AG09309 (cell line): ENCODE measurements at regions not wholly inside any gene's neighbourhood (a gene's known extent, or its start where the extent isn't known, plus 50 kb on each side); places are given as distances from the start of the nearest gene placed in this dataset.

Source experiments
- DNase-seq: peaks from one replicate; pipeline ENCODE4 v3.0.0-alpha.2; 2010; ENCODE audit warnings: low read depth
- H3K4me3 ChIP-seq: 2 replicates; pipeline ENCODE4 v1.5.1; 2011; ENCODE audit warnings: mild to moderate bottlenecking, low read depth, low read length, moderate library complexity; ENCODE audit not compliant: control insufficient read depth
- TF ChIP-seq, protein P1 (sequence below): IDR thresholded peaks from 2 replicates; pipeline ENCODE4 v1.5.1; 2011; ENCODE audit warnings: mild to moderate bottlenecking, low read depth, low read length, inconsistent platforms; ENCODE audit not compliant: insufficient read depth, control insufficient read depth; ENCODE audit errors: missing control alignments

- TF ChIP-seq, protein P1, sequence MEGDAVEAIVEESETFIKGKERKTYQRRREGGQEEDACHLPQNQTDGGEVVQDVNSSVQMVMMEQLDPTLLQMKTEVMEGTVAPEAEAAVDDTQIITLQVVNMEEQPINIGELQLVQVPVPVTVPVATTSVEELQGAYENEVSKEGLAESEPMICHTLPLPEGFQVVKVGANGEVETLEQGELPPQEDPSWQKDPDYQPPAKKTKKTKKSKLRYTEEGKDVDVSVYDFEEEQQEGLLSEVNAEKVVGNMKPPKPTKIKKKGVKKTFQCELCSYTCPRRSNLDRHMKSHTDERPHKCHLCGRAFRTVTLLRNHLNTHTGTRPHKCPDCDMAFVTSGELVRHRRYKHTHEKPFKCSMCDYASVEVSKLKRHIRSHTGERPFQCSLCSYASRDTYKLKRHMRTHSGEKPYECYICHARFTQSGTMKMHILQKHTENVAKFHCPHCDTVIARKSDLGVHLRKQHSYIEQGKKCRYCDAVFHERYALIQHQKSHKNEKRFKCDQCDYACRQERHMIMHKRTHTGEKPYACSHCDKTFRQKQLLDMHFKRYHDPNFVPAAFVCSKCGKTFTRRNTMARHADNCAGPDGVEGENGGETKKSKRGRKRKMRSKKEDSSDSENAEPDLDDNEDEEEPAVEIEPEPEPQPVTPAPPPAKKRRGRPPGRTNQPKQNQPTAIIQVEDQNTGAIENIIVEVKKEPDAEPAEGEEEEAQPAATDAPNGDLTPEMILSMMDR: no peak
- no peak for DNase-seq
- no peak overlapping the region for H3K4me3 ChIP-seq
Observed at GRCh38 chr21:17032141-17032655, 480.6 kb upstream of the CXADR start.

DNA sequence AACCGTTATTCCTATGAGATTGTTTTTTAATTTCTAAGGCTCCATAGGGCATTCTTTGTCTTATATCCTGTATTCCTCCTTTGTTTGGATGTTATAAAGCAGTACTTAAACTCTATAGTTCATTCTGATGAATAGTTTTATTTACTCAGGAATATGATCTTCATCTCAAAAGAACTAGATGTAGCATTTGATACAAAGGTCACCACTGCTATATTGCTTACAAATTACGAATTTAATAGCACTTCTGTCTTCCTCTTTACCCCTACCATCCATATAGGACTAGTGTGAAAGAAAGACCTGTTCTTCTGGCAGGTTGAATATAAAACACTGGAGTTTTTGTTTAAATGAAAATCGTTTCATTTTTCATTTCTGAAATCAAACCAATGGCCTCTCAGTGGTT lies 468.1 kb upstream of the CXADR start:
- DNase-seq: no peak
- TF ChIP-seq, protein P1: no peak
- no peak overlapping the region for H3K4me3 ChIP-seq

DNA sequence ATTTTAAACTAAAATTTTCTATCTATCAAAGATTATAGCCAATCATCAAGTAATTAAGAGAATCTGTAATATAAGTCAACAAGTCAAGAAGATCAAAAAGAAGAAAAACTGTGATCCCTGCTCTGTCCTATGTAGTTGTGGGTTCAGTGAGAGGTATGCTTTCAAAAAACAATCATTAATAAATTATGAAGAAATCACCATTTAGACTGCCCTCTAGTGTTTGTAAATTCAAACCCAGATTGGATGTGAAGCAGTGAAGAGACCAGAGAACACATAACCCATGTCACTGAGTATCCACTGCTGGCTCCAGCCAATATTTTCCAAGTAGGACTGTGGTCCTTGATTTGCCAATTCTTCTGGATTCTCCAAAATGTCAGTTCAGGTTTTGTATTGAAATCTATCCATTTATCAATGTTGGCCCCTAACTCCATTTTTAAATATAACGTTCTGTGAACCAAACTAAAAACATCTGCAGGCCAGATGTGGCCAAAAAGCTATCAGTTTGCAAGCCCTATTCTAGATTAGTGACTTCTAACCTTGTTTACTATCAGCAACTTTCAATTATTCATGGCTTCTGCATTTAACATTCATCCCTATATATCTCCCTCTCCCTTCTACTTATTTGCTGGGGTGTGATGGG lies 467.5 kb upstream of the CXADR start:
- DNase-seq: no peak
- H3K4me3 ChIP-seq: no peak overlapping the region
- TF ChIP-seq, protein P1: peak; percentile 41

DNA sequence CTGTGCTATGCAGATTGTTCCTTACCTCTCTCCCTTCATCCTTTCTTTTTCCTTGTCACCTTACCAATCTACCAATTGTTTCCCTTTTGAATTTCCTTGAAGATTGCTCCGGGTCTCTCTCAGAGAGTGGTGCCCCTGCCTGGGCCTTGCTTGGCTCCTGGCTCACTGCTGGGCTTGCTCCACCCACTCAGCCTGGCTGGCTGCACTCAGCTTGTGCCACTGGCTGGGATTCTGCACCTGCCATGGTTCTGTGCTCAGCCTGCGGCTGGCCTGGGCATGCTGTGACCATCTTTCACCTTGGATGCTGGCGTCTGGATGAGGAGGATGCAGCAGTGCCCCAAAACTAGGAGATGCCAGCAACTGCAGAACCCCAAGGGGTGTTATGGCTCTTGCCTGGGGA lies 463.9 kb upstream of the CXADR start:
- DNase-seq: no peak
- H3K4me3 ChIP-seq: no peak overlapping the region
- TF ChIP-seq, protein P1: no peak

DNA sequence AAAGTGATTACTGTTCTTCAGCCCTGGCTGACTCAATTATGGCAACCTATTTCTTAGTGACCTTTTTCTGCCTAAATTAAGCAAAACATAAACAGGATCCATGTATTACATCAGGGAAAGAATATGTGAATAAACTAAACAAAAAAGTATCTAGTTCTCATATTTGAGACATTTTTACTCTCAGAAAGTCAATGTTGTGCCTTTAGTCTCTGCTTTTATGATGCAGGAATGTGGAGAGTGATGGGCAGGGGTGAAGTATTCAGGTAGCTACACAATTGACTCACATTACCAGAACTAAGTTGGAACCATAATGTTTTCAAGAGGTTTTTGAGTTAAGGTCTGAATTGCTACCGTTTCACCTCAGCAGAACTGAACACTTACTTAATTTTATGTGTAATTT lies 462.7 kb upstream of the CXADR start:
- TF ChIP-seq, protein P1: no peak
- no peak for DNase-seq
- H3K4me3 ChIP-seq: no peak overlapping the region

DNA sequence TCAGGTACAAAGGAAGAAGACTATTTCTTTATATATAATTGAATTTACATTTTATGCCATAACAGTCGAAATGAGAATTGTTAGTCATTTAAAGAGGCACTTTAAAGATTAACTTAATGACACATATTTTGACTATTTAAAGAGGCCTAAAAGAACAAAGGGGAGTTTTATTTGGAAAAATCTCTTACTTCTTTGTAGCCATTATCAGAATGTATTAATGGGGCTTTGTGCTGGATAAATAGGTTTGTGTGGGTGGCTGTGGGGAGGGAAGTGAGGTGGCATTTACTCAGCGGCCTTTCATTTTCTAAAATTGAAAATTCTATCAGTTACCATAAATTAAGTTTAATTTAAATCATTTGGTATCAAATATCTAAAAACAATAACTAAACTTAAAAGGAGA lies 462.2 kb upstream of the CXADR start:
- H3K4me3 ChIP-seq: no peak overlapping the region
- no peak for DNase-seq
- TF ChIP-seq, protein P1: no peak

- no peak for DNase-seq
- TF ChIP-seq, protein P1: no peak
- no peak overlapping the region for H3K4me3 ChIP-seq
Observed at GRCh38 chr21:17051054-17051453, 461.8 kb upstream of the CXADR start.
